NCI-H446 treated with DMSO at 0.1 percent for 48 hours (cell line): ENCODE measurements at regions not wholly inside any gene's neighbourhood (a gene's known extent, or its start where the extent isn't known, plus 50 kb on each side); places are given as distances from the start of the nearest gene placed in this dataset.
A peak's percentile ranks its signal among the peaks of the same experiment; 100 is the strongest.

Experiments used
- DNase-seq: peaks from one replicate; lab custom pipeline; 2025; lab: John Stamatoyannopoulos, UW

DNA sequence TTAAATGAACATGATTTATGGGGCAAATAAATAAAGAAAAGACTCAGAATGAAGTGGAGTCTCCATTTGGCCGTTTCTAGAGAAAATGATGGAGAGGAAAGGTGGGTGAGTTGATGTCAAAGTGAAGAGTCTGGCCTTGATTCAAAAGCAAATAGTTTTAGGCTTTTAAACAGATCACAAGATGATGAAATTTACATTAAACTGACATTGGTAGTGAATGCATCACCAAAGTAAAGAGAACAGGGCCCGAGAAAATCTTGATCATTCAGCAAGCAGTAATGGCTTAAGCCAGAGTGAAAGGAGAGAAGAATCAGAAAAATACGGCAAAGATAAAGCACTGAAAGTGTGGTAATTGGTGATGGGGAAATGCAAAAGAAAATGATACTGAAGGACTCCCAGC, 460.0 kb upstream of the SGCD start:
- DNase-seq = no peak

GRCh38 chr5:155867522-155868088, 459.4 kb upstream of the SGCD start:
- no peak for DNase-seq

DNA sequence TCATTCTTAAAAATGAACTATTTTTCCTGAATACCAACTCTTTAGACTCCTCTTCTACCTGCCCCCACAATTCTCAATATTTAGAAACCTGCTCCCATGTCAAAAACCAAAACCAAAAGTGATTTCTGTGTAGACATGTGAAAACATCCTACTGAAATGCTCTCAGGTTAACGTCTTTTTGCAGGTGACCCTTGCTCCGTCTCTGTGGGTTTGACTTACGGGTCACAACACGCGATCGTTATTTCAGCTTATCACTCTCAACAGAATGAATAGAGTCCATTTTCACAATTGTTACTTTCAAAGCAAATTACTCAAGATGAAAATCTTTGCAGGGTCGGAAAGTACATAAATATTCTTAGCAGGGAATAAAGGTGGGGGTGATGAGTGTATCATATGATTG, 456.3 kb upstream of the SGCD start:
- no peak for DNase-seq

- DNase-seq = peak; percentile 22
Measured at GRCh38 chr5:155871623-155872022, 455.3 kb upstream of the SGCD start.

- peak; percentile 18 for DNase-seq
Measured at GRCh38 chr5:155872629-155873220, 454.2 kb upstream of the SGCD start.

GRCh38 chr5:155878991-155879575, 447.9 kb upstream of the SGCD start:
- peak; percentile 9 for DNase-seq

DNA sequence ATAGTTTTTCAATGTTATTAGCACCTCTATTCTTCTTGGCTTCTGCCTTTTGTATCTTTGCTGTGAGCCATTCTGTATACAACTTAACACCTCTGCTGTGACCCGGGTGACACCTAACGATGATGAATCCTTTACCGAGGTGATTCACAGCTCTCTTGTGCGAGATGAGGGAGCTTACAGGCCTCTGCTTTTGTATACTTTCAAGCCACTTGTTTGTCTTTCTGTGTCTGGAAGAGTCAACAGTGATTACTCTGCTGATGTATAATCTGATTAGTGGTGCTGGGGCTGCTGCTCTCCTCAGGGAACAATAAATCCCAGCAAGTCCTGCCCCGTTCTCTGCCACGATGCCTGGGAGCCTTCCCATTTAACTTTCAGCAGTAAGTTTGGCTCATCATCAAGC, 442.9 kb upstream of the SGCD start:
- no peak for DNase-seq

DNA sequence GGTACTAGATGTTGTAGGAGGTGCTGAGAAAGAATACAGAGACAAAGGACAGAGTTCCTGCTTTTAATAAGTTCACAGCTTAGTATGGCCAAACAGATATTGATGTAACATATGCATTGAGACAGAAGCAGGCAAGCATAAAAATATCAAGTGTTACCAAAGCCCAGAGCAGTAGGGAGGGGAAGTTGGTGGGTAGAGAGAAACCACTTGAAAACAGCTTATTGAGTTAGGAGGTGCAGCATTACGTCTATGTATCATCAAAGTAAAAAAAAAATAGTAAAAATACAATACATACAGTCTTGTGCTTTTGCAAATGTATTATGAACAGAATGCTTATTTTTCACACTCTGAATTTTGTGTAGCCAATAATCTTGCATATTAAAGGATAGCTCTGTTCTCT, 441.8 kb upstream of the SGCD start:
- DNase-seq = no peak

GRCh38 chr5:155886311-155887031, 440.5 kb upstream of the SGCD start:
- no peak for DNase-seq

DNA sequence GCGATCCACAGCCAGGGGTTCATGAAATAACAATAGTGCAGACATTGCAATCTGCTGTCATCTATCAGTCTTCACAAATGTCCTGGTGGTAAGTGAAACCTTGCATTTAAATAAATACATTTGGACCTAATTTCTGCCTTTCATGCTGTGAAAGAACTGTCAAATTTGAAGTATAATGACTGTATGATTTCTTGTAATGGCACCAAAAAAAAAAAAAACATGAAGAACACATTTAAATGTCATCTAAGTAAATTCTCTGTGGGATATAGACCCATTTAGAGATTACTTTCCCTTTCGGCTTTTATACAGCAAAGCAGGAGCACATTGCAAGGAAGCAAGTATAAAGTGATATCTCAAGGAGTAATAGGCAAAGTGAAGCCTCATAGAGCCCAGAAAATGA, 431.5 kb upstream of the SGCD start:
- no peak for DNase-seq

GRCh38 chr5:155897761-155898160, 429.2 kb upstream of the SGCD start:
- DNase-seq = no peak

- DNase-seq = no peak
Measured at GRCh38 chr5:155898284-155898683, 428.7 kb upstream of the SGCD start.

DNA sequence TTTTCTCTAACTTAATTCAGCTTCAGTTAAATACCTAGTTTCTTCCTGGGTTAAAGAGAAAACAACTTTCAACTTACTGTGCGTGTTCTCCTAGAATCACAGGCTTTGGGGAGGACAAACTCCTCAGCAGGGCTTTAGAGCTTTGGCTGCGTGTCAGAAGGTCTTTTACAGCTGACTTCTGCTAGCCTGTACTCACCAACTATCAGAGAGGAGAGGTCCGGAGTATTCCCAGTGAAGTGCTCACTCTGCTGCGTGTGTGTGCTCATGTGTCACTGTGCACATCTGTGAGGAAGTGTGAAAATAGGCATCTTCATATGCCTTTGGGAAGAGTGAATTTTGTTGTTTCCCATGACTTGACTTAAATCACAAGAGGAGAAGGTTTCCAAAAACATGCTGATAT, 423.2 kb upstream of the SGCD start:
- no peak for DNase-seq

GRCh38 chr5:155905364-155905763, 421.6 kb upstream of the SGCD start:
- DNase-seq = no peak

DNA sequence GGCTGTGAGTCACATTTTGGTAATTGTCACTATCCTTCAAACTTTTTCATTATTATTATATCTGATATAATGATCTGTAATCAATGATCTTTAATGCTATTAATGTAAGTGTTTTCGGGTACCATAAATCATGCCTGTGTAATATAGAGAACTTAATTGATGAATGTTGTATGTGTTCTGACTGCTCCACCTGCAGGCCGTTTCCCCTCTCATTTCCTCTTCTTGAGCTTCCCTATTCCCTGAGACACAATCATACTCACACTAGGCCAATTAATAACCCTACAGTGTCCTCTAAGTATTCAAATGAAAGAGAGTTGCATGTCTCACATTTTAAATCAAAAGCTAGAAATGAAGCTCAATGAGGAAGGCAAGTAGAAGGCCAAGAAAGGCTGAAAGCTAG, 420.9 kb upstream of the SGCD start:
- DNase-seq = no peak

DNA sequence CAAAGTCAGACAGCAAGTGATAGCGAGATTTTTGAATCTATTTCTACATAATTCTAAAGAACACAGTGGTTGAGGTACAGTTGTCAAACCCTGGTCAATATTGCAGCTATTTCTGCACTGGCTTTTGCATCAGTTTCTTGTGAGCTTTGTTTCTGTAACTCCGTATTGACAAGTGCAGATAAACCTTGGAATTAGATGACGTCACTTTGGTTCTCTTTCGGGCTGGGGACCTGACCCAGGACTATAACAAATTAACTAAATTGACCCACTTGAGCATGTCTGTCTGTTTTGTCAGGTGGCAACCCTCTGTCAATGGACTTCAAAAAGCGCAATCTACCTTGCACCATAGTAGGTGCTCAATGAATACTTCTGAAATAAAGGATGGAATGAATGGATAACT, 418.4 kb upstream of the SGCD start:
- DNase-seq = no peak

- peak; percentile 53 for DNase-seq
Measured at GRCh38 chr5:155912291-155912690, 414.7 kb upstream of the SGCD start.

DNA sequence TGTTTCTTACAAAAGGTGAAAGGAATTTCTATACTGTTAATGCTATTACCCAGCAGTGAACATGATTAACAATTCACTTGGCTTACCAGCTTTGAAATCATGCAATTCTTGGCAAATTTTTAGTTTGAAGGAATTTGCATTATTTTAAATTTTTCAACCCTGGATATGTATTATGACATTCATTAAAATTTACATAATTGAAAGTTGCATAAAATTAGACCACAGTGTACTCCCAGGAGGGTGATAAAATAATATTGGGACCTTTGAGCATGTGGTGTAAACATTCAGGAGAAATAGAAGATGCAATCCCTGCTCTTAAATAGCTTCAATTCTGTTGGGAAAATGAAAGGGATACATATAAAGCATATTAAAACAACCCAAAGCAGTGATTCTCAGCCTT, 412.2 kb upstream of the SGCD start:
- no peak for DNase-seq

- no peak for DNase-seq
Measured at GRCh38 chr5:155915601-155916000, 411.4 kb upstream of the SGCD start.

- DNase-seq = no peak
Measured at GRCh38 chr5:155919126-155919525, 407.8 kb upstream of the SGCD start.

DNA sequence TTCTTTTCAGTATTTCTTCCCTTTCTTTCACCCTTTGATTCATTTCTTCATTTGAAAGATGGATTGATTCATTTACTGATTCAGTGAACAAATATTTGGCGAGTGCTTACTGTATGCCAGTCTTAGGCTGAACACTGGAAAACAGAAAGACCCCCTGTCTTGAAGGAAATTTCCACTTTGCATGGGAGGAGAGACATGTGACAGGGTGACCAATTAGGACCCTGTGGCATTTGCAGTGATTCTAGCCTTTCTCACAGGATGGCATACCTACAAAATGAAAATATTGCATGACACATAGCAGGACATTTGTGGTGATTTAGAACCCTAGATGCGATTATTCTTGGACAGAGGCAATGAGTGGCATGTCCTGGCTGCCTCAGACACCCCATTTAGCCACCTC, 407.2 kb upstream of the SGCD start:
- no peak for DNase-seq

DNA sequence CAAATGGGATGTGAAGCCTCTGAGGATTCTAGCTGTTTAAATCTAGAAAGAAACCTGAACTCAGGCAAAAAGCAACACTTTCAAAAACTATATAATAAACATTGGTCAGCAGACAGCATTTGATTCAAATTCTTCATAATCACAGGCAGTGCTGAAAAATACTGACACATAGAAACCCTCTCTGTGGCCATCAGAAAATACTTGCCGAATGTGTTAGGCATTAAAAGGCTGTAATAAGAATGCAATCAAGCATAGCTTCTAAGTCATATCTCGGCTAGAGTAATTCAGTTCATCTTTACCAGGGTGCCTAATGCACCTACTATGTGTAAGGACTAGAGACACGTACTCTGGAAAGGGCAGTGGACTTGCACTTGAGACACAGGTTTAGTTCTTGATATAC, 405.3 kb upstream of the SGCD start:
- no peak for DNase-seq

- no peak for DNase-seq
Measured at GRCh38 chr5:155923784-155924183, 403.2 kb upstream of the SGCD start.
